Endothelial cell of umbilical vein (primary cell): ENCODE measurements at regions not wholly inside any gene's neighbourhood (a gene's known extent, or its start where the extent isn't known, plus 50 kb on each side); places are given as distances from the start of the nearest gene placed in this dataset.

Experiments used
- BruUV-seq: library from RNA; stranded (reverse); fragments of 400-500 nt; replicated peaks from 2 replicates; lab custom pipeline; 2021; lab: Mats Ljungman, UMichigan
- CTCF ChIA-PET: fragments of 300-600, 350-600 bp; sonication (Branson Sonifier 250); formaldehyde crosslinking; loops from one replicate; lab custom pipeline; 2021; ENCODE audit warnings: antibody characterized with exemption, inconsistent platforms; lab: Charles Lee
- POLR2A ChIA-PET: fragments of 300-600, 350-600 bp; sonication (Branson Sonifier 250); formaldehyde crosslinking; loops from one replicate; lab custom pipeline; 2021; ENCODE audit warnings: antibody characterized with exemption, inconsistent platforms; lab: Charles Lee
- DNase-seq: peaks from one replicate; pipeline ENCODE4 v3.0.0-alpha.2; 2011; ENCODE audit warnings: low read depth, low spot score
- FAIRE-seq: peaks from 2 replicates; lab custom pipeline; 2011; peaks lifted over from hg19 to GRCh38; lab: Jason Lieb, UNC
- H2AFZ ChIP-seq: 2 replicates; pipeline ENCODE4 v1.6.0; 2012; ENCODE audit warnings: low read depth, low read length, control low read depth, inconsistent platforms
- H3K27ac ChIP-seq: 2 replicates; pipeline ENCODE4 v1.5.1; 2011; ENCODE audit warnings: low read depth, mild to moderate bottlenecking, control low read depth, low read length, moderate library complexity; ENCODE audit not compliant: insufficient read depth
- H3K27me3 ChIP-seq, 2 experiments: 2 replicates each; pipeline versions ENCODE4 v1.6.0 to v1.6.1; 2011; ENCODE audit warnings: low read length in 2 of 2, mixed read lengths in 1 of 2; ENCODE audit not compliant: control insufficient read depth in 2 of 2, insufficient read depth in 2 of 2
- H3K36me3 ChIP-seq, 2 experiments: 2 replicates in 1 of 2; 3 replicates in 1 of 2; pipeline ENCODE4 v1.5.1; 2011; ENCODE audit warnings: low read length in 2 of 2, mild to moderate bottlenecking in 1 of 2, moderate library complexity in 1 of 2; ENCODE audit not compliant: control insufficient read depth in 2 of 2, insufficient read depth in 2 of 2; ENCODE audit errors: extremely low read depth in 1 of 2
- H3K4me1 ChIP-seq: 3 replicates; pipeline ENCODE4 v1.5.1; 2011; ENCODE audit warnings: mild to moderate bottlenecking, low read length; ENCODE audit not compliant: control insufficient read depth, insufficient read depth; ENCODE audit errors: extremely low read depth
- H3K4me2 ChIP-seq: 2 replicates; pipeline ENCODE4 v1.6.1; 2011; ENCODE audit warnings: low read length, control low read depth, mixed read lengths; ENCODE audit not compliant: insufficient read depth
- H3K4me3 ChIP-seq, 3 experiments: fragments of 200-600 bp in 1 of 3; sonication (generic), shearing (Covaris generic) in 1 of 3; replicated peaks in 1 of 3; 2 replicates each; pipeline ENCODE4 v1.5.1; 2011 to 2016; ENCODE audit warnings: control low read depth in 3 of 3, low read length in 3 of 3, mild to moderate bottlenecking in 2 of 3, inconsistent platforms in 1 of 3, low read depth in 1 of 3, moderate library complexity in 1 of 3; ENCODE audit not compliant: insufficient read depth in 1 of 3
- H3K79me2 ChIP-seq: 2 replicates; pipeline ENCODE4 v1.6.0; 2012; ENCODE audit warnings: low read length, inconsistent platforms; ENCODE audit not compliant: control insufficient read depth, insufficient read depth
- H3K9ac ChIP-seq: replicated peaks from 2 replicates; pipeline ENCODE3; 2011; ENCODE audit warnings: low read length, control low read depth; ENCODE audit not compliant: insufficient read depth; ENCODE audit errors: extremely low read depth
- H3K9me1 ChIP-seq: replicated peaks from 3 replicates; pipeline ENCODE4 v1.6.0; 2011; ENCODE audit warnings: mild to moderate bottlenecking, low read length; ENCODE audit not compliant: control insufficient read depth, insufficient read depth; ENCODE audit errors: extremely low read depth
- H3K9me3 ChIP-seq: replicated peaks from 2 replicates; pipeline ENCODE4 v1.5.1; 2012; ENCODE audit warnings: low read length, inconsistent platforms; ENCODE audit not compliant: control insufficient read depth, insufficient read depth
- H4K20me1 ChIP-seq: replicated peaks from 2 replicates; pipeline ENCODE3; 2011; ENCODE audit warnings: mild to moderate bottlenecking, low read length; ENCODE audit not compliant: control insufficient read depth, insufficient read depth; ENCODE audit errors: extremely low read depth
- GATA2 ChIP-seq: IDR thresholded peaks from 2 replicates; pipeline ENCODE4 v1.7.0; 2011; ENCODE audit warnings: low read depth, mild to moderate bottlenecking, moderate library complexity, mixed read lengths, low read length; ENCODE audit not compliant: insufficient read length, insufficient read depth
- JUN ChIP-seq: IDR thresholded peaks from 2 replicates; pipeline ENCODE4 v1.6.1; 2011; ENCODE audit warnings: borderline replicate concordance, low read depth; ENCODE audit not compliant: insufficient read length, insufficient read depth
- MAX ChIP-seq: IDR thresholded peaks from 2 replicates; pipeline ENCODE4 v1.6.1; 2011; ENCODE audit not compliant: insufficient read depth, insufficient read length
- MYC ChIP-seq: IDR thresholded peaks from one replicate; pipeline ENCODE4 v1.6.1; 2011; ENCODE audit warnings: mild to moderate bottlenecking, low read depth, low read length
- POLR2A ChIP-seq: IDR thresholded peaks from 2 replicates; pipeline ENCODE4 v1.6.1; 2012; ENCODE audit warnings: low read depth, mild to moderate bottlenecking, control low read depth, low read length
- POLR2AphosphoS5 ChIP-seq: IDR thresholded peaks from 2 replicates; pipeline ENCODE4 v1.6.1; 2012; ENCODE audit warnings: low read depth, mild to moderate bottlenecking, control low read depth, low read length, moderate library complexity; ENCODE audit not compliant: insufficient read depth
- dilution Hi-C: fragments of 300-500 bp; cut with MboI; formaldehyde crosslinking; loops from one replicate; pipeline ENCODE4 v1.15.0; 2019; ENCODE audit warnings: low sequenced_read_pairs; ENCODE audit not compliant: extremely low pct_ligation_motif_present
- intact Hi-C: fragments of 100-400 bp; cut with micrococcal nuclease; formaldehyde crosslinking; loops from one replicate; pipeline ENCODE4 v1.10.0; 2022
- TF ChIP-seq, protein P1 (sequence below), 2 donors: IDR thresholded peaks; 1 replicate in 1 of 2; 2 replicates in 1 of 2; pipeline ENCODE4 v1.5.1; 2011; ENCODE audit warnings: low read length in 2 of 2, mild to moderate bottlenecking in 2 of 2, moderate library complexity in 2 of 2, control low read depth in 1 of 2, inconsistent platforms in 1 of 2, low read depth in 1 of 2; ENCODE audit not compliant: insufficient read depth in 1 of 2; ENCODE audit errors: extremely low read depth in 1 of 2

DNA sequence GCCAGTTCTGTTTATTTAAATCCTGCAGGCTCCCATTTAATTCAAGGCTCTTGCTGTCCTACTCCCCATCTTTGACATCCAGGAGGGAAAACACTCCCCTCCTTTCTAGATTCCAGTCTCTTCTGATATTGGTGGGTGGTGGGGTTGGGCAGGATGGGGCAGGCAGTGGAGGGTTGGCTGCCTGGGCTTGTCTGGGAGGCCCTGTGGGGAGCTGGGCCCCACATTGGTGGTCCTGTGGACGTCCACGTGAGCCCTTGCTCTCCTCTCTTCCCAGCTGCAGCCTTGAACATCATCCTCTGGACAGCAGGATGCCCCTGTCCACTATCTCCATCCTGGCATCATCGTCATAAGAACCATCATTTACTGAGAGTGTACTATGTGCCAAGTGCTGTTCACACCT, 108.9 kb upstream of the PCBD1 start:
- FAIRE-seq = no peak
- intact Hi-C loops = no loop called here

More for the DNA sequence above, 108.9 kb upstream of the PCBD1 start:
- dilution Hi-C loops = no loop called here
- Histone ChIP-seq H2AFZ (no peak overlapping the region), H3K27me3 (peaks cover 2 to 12% of the 10 kb centered on the region in 2 experiments), H3K4me3 (no peak overlapping the region), H3K79me2 (no peaks in the 10 kb centered on the region), H3K4me2 (no peak overlapping the region), H3K36me3 (no peaks in the 10 kb centered on the region), H3K4me1 (no peaks in the 10 kb centered on the region), H3K9me1 (no peaks in the 10 kb centered on the region), H3K27ac (no peak overlapping the region), H3K9ac (no peak overlapping the region), H3K9me3 (no peaks in the 10 kb centered on the region), H4K20me1 (no peaks in the 10 kb centered on the region)
- TF ChIP-seq JUN (no peak), GATA2 (no peak), MYC (no peak), MAX (no peak), POLR2AphosphoS5 (no peak), POLR2A (no peak)
- TF ChIP-seq, protein P1, sequence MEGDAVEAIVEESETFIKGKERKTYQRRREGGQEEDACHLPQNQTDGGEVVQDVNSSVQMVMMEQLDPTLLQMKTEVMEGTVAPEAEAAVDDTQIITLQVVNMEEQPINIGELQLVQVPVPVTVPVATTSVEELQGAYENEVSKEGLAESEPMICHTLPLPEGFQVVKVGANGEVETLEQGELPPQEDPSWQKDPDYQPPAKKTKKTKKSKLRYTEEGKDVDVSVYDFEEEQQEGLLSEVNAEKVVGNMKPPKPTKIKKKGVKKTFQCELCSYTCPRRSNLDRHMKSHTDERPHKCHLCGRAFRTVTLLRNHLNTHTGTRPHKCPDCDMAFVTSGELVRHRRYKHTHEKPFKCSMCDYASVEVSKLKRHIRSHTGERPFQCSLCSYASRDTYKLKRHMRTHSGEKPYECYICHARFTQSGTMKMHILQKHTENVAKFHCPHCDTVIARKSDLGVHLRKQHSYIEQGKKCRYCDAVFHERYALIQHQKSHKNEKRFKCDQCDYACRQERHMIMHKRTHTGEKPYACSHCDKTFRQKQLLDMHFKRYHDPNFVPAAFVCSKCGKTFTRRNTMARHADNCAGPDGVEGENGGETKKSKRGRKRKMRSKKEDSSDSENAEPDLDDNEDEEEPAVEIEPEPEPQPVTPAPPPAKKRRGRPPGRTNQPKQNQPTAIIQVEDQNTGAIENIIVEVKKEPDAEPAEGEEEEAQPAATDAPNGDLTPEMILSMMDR (IDR thresholded peaks at IDR 0.05; ENCODE audit: extremely low read depth in 1 of 2, insufficient read depth in 1 of 2, low read depth in 1 of 2, low read length in 2 of 2) = no peak
- BruUV-seq = no TSS peak
- no peak for DNase-seq
- ChIA-PET POLR2A (no interaction called here), CTCF (interaction anchor here (1.3 kb wide), 2 partner anchors 8 to 23 kb away, joined by 4 to 5 read pairs; no protein-coding TSS in a partner anchor)
